HEK293T (cell line): ENCODE measurements at regions not wholly inside any gene's neighbourhood (a gene's known extent, or its start where the extent isn't known, plus 50 kb on each side); places are given as distances from the start of the nearest gene placed in this dataset.

Experiments
- CTCF ChIA-PET: fragments of 350-600 bp; formaldehyde crosslinking; extraction: SDS; loops from one replicate; lab custom pipeline; 2021; ENCODE audit warnings: antibody characterized with exemption, inconsistent platforms; lab: Yijun Ruan, JAX
- POLR2A ChIA-PET: fragments of 350-600 bp; formaldehyde crosslinking; extraction: SDS; loops from one replicate; lab custom pipeline; 2020; ENCODE audit warnings: antibody characterized with exemption, inconsistent platforms; lab: Yijun Ruan, JAX
- DNase-seq: peaks from one replicate; pipeline ENCODE4 v3.0.0; 2012; ENCODE audit warnings: mixed read lengths; ENCODE audit errors: extremely low spot score
- ARNT ChIP-seq: fragments of 450-650 bp; IDR thresholded peaks from 2 replicates; pipeline ENCODE4 v1.6.1; 2017; ENCODE audit warnings: mild to moderate bottlenecking
- BHLHE40 ChIP-seq: fragments of 450-650 bp; IDR thresholded peaks from 2 replicates; pipeline ENCODE4 v1.6.1; 2016; ENCODE audit warnings: mild to moderate bottlenecking, moderate library complexity, borderline replicate concordance
- CTBP1 ChIP-seq: fragments of 450-650 bp; IDR thresholded peaks from 2 replicates; pipeline ENCODE4 v1.6.1; 2016; ENCODE audit warnings: borderline replicate concordance
- ELF4 ChIP-seq: fragments of 450-650 bp; IDR thresholded peaks from 2 replicates; pipeline ENCODE4 v1.6.1; 2017; ENCODE audit warnings: antibody characterized with exemption
- FOXA1 ChIP-seq: fragments of 450-650 bp; IDR thresholded peaks from 2 replicates; pipeline ENCODE4 v1.6.1; 2016; ENCODE audit warnings: mild to moderate bottlenecking
- FOXK2 ChIP-seq: fragments of 450-650 bp; IDR thresholded peaks from 2 replicates; pipeline ENCODE4 v1.6.1; 2016; ENCODE audit warnings: mild to moderate bottlenecking
- FOXM1 ChIP-seq: fragments of 450-650 bp; IDR thresholded peaks from 2 replicates; pipeline ENCODE4 v1.6.1; 2017; ENCODE audit warnings: mild to moderate bottlenecking, borderline replicate concordance
- HDGF ChIP-seq: fragments of 450-650 bp; IDR thresholded peaks from 2 replicates; pipeline ENCODE4 v1.6.1; 2017; ENCODE audit warnings: antibody characterized with exemption, borderline replicate concordance
- L3MBTL2 ChIP-seq: fragments of 450-650 bp; conservative IDR thresholded peaks from 2 replicates; pipeline ENCODE4 v1.6.1; 2016; ENCODE audit warnings: mild to moderate bottlenecking
- LEF1 ChIP-seq: fragments of 450-650 bp; IDR thresholded peaks from 2 replicates; pipeline ENCODE4 v1.6.1; 2017; ENCODE audit warnings: mild to moderate bottlenecking, borderline replicate concordance
- NFRKB ChIP-seq: fragments of 450-650 bp; IDR thresholded peaks from 2 replicates; pipeline ENCODE4 v1.6.1; 2016; ENCODE audit warnings: mild to moderate bottlenecking, moderate library complexity
- PKNOX1 ChIP-seq: fragments of 450-650 bp; IDR thresholded peaks from 2 replicates; pipeline ENCODE4 v1.6.1; 2016
- SP1 ChIP-seq: fragments of 450-650 bp; IDR thresholded peaks from 2 replicates; pipeline ENCODE4 v1.6.1; 2017
- SUZ12 ChIP-seq: fragments of 450-650 bp; IDR thresholded peaks from 2 replicates; pipeline ENCODE4 v1.6.1; 2016; ENCODE audit warnings: mild to moderate bottlenecking
- TARDBP ChIP-seq: fragments of 450-650 bp; IDR thresholded peaks from 2 replicates; pipeline ENCODE4 v1.6.1; 2016
- ZNF384 ChIP-seq: fragments of 450-650 bp; IDR thresholded peaks from 2 replicates; pipeline ENCODE4 v1.6.1; 2016

- DNase-seq: no peak
- ChIA-PET CTCF (no interaction called here), POLR2A (no interaction called here)
- TF ChIP-seq NFRKB (no peak), LEF1 (no peak)
Measured at GRCh38 chr7:381211-382042, 91.5 kb downstream of the FOXL3 start.

- CTCF ChIA-PET: no interaction called here
- DNase-seq: no peak
- TF ChIP-seq PKNOX1 (no peak), LEF1 (no peak), NFRKB (no peak), FOXM1 (no peak), ZNF384 (no peak), FOXA1 (no peak), TARDBP (no peak), BHLHE40 (no peak)
- POLR2A ChIA-PET: no interaction called here
Measured at GRCh38 chr7:382043-382400, 92.1 kb downstream of the FOXL3 start.

- ChIA-PET POLR2A (no interaction called here), CTCF (no interaction called here)
- no peak for DNase-seq
- TF ChIP-seq SUZ12 (no peak), FOXM1 (no peak), CTBP1 (no peak), ELF4 (no peak), BHLHE40 (no peak), FOXA1 (no peak), ARNT (no peak)
Measured at GRCh38 chr7:386385-386784, 96.4 kb downstream of the FOXL3 start.

GRCh38 chr7:387132-388022, 97.4 kb downstream of the FOXL3 start:
- ChIA-PET CTCF (no interaction called here), POLR2A (no interaction called here)
- no peak for DNase-seq
- TF ChIP-seq FOXM1 (no peak), TARDBP (no peak), LEF1 (no peak), BHLHE40 (no peak), FOXK2 (no peak), PKNOX1 (no peak), NFRKB (no peak), CTBP1 (no peak)

GRCh38 chr7:388023-388960, 98.3 kb downstream of the FOXL3 start:
- ChIA-PET CTCF (no interaction called here), POLR2A (no interaction called here)
- no peak for DNase-seq
- no peak for TF ChIP-seq LEF1
- no peak for TF ChIP-seq SUZ12
- TF ChIP-seq ARNT: no peak
- no peak for TF ChIP-seq ZNF384
- no peak for TF ChIP-seq L3MBTL2
- no peak for TF ChIP-seq PKNOX1
- no peak for TF ChIP-seq FOXA1
- TF ChIP-seq ELF4: no peak
- TF ChIP-seq FOXK2: no peak
- TF ChIP-seq TARDBP: no peak
- no peak for TF ChIP-seq HDGF
- no peak for TF ChIP-seq FOXM1
- no peak for TF ChIP-seq SP1
- TF ChIP-seq NFRKB: no peak
- no peak for TF ChIP-seq CTBP1
- no peak for TF ChIP-seq BHLHE40
